GM13976 (cell line): ENCODE measurements at regions not wholly inside any gene's neighbourhood (a gene's known extent, or its start where the extent isn't known, plus 50 kb on each side); places are given as distances from the start of the nearest gene placed in this dataset.
"Not testable (repeated sequence)": the region's sequence is repeated elsewhere in the genome, so short reads cannot be mapped to it uniquely, and the experiment has no call there.

Experiments
- DNase-seq: peaks from one replicate; pipeline ENCODE4 v3.0.0; 2012; ENCODE audit warnings: low spot score
- in situ Hi-C: fragments of 300-500 bp; cut with MboI; formaldehyde crosslinking; loops from one replicate; pipeline ENCODE4 v1.12.0; 2022; ENCODE audit warnings: low sequenced_read_pairs, mixed read lengths, inconsistent platforms; ENCODE audit not compliant: unreplicated experiment
- TF ChIP-seq, protein P1 (sequence below): IDR thresholded peaks from 2 replicates; pipeline ENCODE4 v1.5.1; 2012; ENCODE audit warnings: borderline replicate concordance, mild to moderate bottlenecking; ENCODE audit not compliant: insufficient read depth; ENCODE audit errors: extremely low read depth, missing control alignments, control extremely low read depth

GRCh38 chr4:133316909-133317308, 167.8 kb downstream of the PCDH10 start:
- DNase-seq: no peak
- TF ChIP-seq, protein P1, sequence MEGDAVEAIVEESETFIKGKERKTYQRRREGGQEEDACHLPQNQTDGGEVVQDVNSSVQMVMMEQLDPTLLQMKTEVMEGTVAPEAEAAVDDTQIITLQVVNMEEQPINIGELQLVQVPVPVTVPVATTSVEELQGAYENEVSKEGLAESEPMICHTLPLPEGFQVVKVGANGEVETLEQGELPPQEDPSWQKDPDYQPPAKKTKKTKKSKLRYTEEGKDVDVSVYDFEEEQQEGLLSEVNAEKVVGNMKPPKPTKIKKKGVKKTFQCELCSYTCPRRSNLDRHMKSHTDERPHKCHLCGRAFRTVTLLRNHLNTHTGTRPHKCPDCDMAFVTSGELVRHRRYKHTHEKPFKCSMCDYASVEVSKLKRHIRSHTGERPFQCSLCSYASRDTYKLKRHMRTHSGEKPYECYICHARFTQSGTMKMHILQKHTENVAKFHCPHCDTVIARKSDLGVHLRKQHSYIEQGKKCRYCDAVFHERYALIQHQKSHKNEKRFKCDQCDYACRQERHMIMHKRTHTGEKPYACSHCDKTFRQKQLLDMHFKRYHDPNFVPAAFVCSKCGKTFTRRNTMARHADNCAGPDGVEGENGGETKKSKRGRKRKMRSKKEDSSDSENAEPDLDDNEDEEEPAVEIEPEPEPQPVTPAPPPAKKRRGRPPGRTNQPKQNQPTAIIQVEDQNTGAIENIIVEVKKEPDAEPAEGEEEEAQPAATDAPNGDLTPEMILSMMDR: no peak
- in situ Hi-C loops: no loop called here

GRCh38 chr4:133314991-133315390, 165.9 kb downstream of the PCDH10 start:
- in situ Hi-C loops: no loop called here
- no peak for DNase-seq
- TF ChIP-seq, protein P1: no peak

- in situ Hi-C loops: no loop called here
- DNase-seq: no peak
- TF ChIP-seq, protein P1: no peak
Measured at GRCh38 chr4:133287396-133287795, 138.3 kb downstream of the PCDH10 start.

- DNase-seq: no peak
- TF ChIP-seq, protein P1: no peak
- in situ Hi-C loops: no loop called here
Measured at GRCh38 chr4:133278591-133278990, 129.5 kb downstream of the PCDH10 start.

DNA sequence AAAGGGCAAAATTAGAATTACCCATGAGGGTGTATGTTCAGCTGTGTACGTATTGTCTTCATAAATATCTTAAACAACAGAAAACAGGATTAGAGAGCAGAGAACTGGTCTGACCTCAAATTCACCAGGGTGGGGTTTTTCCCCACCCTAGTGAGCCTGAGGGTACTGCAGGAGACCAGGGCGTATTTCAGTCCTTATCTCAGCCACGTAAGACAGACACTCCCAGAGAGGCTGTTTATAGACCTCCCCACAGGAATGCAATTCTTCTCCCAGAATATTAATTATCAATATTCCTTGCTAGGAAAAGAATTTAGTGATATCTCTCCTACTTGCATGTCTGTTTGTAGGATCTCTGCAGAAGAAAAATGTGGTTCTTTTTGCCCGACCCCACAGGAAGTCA, 128.8 kb downstream of the PCDH10 start:
- DNase-seq, in situ Hi-C loops: not testable (repeated sequence)

DNA sequence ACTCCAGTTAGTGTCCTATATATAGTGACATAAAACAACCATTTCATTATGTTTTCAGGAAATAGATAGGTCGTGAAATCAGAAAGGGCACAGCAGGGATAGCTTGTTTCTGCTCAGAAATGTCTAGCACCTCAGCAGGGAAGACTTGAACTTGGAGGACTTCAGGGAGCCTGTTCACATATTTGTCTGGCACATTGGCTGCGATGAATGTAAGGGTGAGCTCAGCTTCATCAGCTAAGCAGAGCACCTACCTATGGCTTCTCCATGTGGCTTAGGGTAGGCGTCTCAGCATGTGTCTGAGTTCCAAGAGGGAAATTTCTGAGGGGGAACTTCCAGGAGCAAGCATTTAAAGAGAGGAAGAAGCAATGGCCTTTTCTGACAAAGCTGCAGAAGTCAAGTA, 126.2 kb downstream of the PCDH10 start:
- TF ChIP-seq, protein P1: no peak
- in situ Hi-C loops: no loop called here
- no peak for DNase-seq

GRCh38 chr4:133273401-133273800, 124.3 kb downstream of the PCDH10 start:
- TF ChIP-seq, protein P1: no peak
- no peak for DNase-seq
- in situ Hi-C loops: no loop called here
